ENCODE measurements at regions not wholly inside any gene's neighbourhood (a gene's known extent, or its start where the extent isn't known, plus 50 kb on each side); places are given as distances from the start of the nearest gene placed in this dataset.

- Histone ChIP-seq H3K9me3 (replicated peaks; ENCODE audit: insufficient read depth, low read length) (no peaks in the 10 kb centered on the region), H3K27ac (ENCODE audit: low read length) (no peak overlapping the region), H3K4me2 (ENCODE audit: low read depth, low read length) (no peak overlapping the region), H3K4me3 (ENCODE audit: low read length) (no peak overlapping the region), H2AFZ (ENCODE audit: low read length) (no peak overlapping the region), H3K9ac (ENCODE audit: low read length) (no peak overlapping the region), H3K4me1 (ENCODE audit: low read length) (peaks cover 16% of the 10 kb centered on the region), H3K27me3 (replicated peaks; ENCODE audit: insufficient read depth, low read length) (no peaks in the 10 kb centered on the region), H3K36me3 (replicated peaks; ENCODE audit: insufficient read depth, low read length) (no peaks in the 10 kb centered on the region), H3K79me2 (ENCODE audit: low read length) (no peaks in the 10 kb centered on the region), H4K20me1 (ENCODE audit: insufficient read depth, low read length) (no peaks in the 10 kb centered on the region), H3K9me2 (replicated peaks; ENCODE audit: insufficient read depth, low read length) (no peaks in the 10 kb centered on the region), H3F3A (ENCODE audit: insufficient read depth, low read length) (peaks cover 13% of the 10 kb centered on the region; the same call in 1 of the 2 replicates)
- no peak for DNase-seq
- TF ChIP-seq EZH2phosphoT487 (IDR thresholded peaks at IDR 0.05; ENCODE audit: low read length) (no peak), CTCF (IDR thresholded peaks at IDR 0.05; ENCODE audit: low read length) (no peak), EZH2 (optimal IDR thresholded peaks at IDR 0.05; ENCODE audit: low read depth, low read length) (no peak)
These were observed 59.8 kb upstream of the ZNRF2 start for GRCh38 chr7:30224511-30225062.

GRCh38 chr7:30225863-30226613 is 58.4 kb upstream of the ZNRF2 start:
- Histone ChIP-seq H2AFZ (ENCODE audit: low read length) (peak overlapping the region; percentile 30; the same call in 1 of the 2 replicates), H3K9ac (ENCODE audit: low read length) (peak overlapping the region; percentile 27; the same call in 1 of the 2 replicates), H3K27ac (ENCODE audit: low read length) (peak overlapping the region; percentile 39; the same call in 1 of the 2 replicates)

GRCh38 chr7:30226614-30227268 is 57.7 kb upstream of the ZNRF2 start:
- Histone ChIP-seq H3K4me1 (ENCODE audit: low read length) (peaks cover 16% of the 10 kb centered on the region), H3K4me2 (ENCODE audit: low read depth, low read length) (no peak overlapping the region), H3K27me3 (replicated peaks; ENCODE audit: insufficient read depth, low read length) (no peaks in the 10 kb centered on the region), H3K36me3 (replicated peaks; ENCODE audit: insufficient read depth, low read length) (no peaks in the 10 kb centered on the region), H3K9me3 (replicated peaks; ENCODE audit: insufficient read depth, low read length) (no peaks in the 10 kb centered on the region), H3F3A (ENCODE audit: insufficient read depth, low read length) (peaks cover 13% of the 10 kb centered on the region; the same call in 1 of the 2 replicates), H3K9me2 (replicated peaks; ENCODE audit: insufficient read depth, low read length) (no peaks in the 10 kb centered on the region), H3K9ac (ENCODE audit: low read length) (no peak overlapping the region), H3K27ac (ENCODE audit: low read length) (no peak overlapping the region), H4K20me1 (ENCODE audit: insufficient read depth, low read length) (no peaks in the 10 kb centered on the region), H3K4me3 (ENCODE audit: low read length) (no peak overlapping the region), H3K79me2 (ENCODE audit: low read length) (no peaks in the 10 kb centered on the region), H2AFZ (ENCODE audit: low read length) (no peak overlapping the region)
- DNase-seq, result no peak
- peak; percentile 32 for TF ChIP-seq CTCF (IDR thresholded peaks at IDR 0.05; ENCODE audit: low read length)
- TF ChIP-seq EZH2 (optimal IDR thresholded peaks at IDR 0.05; ENCODE audit: low read depth, low read length), result no peak
- TF ChIP-seq EZH2phosphoT487 (IDR thresholded peaks at IDR 0.05; ENCODE audit: low read length), result no peak

More at GRCh38 chr7:30225863-30226613, 58.4 kb upstream of the ZNRF2 start:
- Histone ChIP-seq H3K9me3 (replicated peaks; ENCODE audit: insufficient read depth, low read length) (no peaks in the 10 kb centered on the region), H3K4me3 (ENCODE audit: low read length) (no peak overlapping the region), H3K4me2 (ENCODE audit: low read depth, low read length) (peak overlapping the region; percentile 25; the same call in 1 of the 2 replicates), H3K4me1 (ENCODE audit: low read length) (peaks cover 16% of the 10 kb centered on the region), H3K27me3 (replicated peaks; ENCODE audit: insufficient read depth, low read length) (no peaks in the 10 kb centered on the region), H4K20me1 (ENCODE audit: insufficient read depth, low read length) (no peaks in the 10 kb centered on the region), H3K79me2 (ENCODE audit: low read length) (no peaks in the 10 kb centered on the region), H3F3A (ENCODE audit: insufficient read depth, low read length) (peaks cover 13% of the 10 kb centered on the region; the same call in 1 of the 2 replicates), H3K36me3 (replicated peaks; ENCODE audit: insufficient read depth, low read length) (no peaks in the 10 kb centered on the region), H3K9me2 (replicated peaks; ENCODE audit: insufficient read depth, low read length) (no peaks in the 10 kb centered on the region)
- TF ChIP-seq EZH2 (optimal IDR thresholded peaks at IDR 0.05; ENCODE audit: low read depth, low read length) (no peak), EZH2phosphoT487 (IDR thresholded peaks at IDR 0.05; ENCODE audit: low read length) (no peak), CTCF (IDR thresholded peaks at IDR 0.05; ENCODE audit: low read length) (no peak)
- peak; percentile 34 for DNase-seq

Measured in MM.1S (cell line).